Stimulated activated CD8-positive, alpha-beta memory T cell treated with anti-CD3 and anti-CD28 coated beads, Interleukin-15, amount 100 ng/mL, for 1 hour (primary cell): ENCODE measurements at regions not wholly inside any gene's neighbourhood (a gene's known extent, or its start where the extent isn't known, plus 50 kb on each side); places are given as distances from the start of the nearest gene placed in this dataset.

Experiments
- DNase-seq: peaks from one replicate; pipeline ENCODE4 v3.0.0-alpha.2; 2020; ENCODE audit warnings: low read depth

GRCh38 chr13:48891586-48891985, 84.1 kb upstream of the FNDC3A start:
- DNase-seq = no peak

- no peak for DNase-seq
Observed at GRCh38 chr13:48892053-48892687, 83.5 kb upstream of the FNDC3A start.

- DNase-seq = no peak
Observed at GRCh38 chr13:48892688-48893075, 83.0 kb upstream of the FNDC3A start.

GRCh38 chr13:48896312-48896711, 79.4 kb upstream of the FNDC3A start:
- DNase-seq = no peak

GRCh38 chr13:48901781-48902180, 73.9 kb upstream of the FNDC3A start:
- no peak for DNase-seq

- no peak for DNase-seq
Observed at GRCh38 chr13:48902368-48902767, 73.3 kb upstream of the FNDC3A start.

GRCh38 chr13:48904668-48905290, 70.9 kb upstream of the FNDC3A start:
- no peak for DNase-seq

GRCh38 chr13:48906200-48906599, 69.5 kb upstream of the FNDC3A start:
- no peak for DNase-seq

- DNase-seq = no peak
Observed at GRCh38 chr13:48908381-48909055, 67.2 kb upstream of the FNDC3A start.

- no peak for DNase-seq
Observed at GRCh38 chr13:48909056-48909389, 66.7 kb upstream of the FNDC3A start.

- DNase-seq = no peak
Observed at GRCh38 chr13:48910686-48911085, 65.0 kb upstream of the FNDC3A start.

- DNase-seq = no peak
Observed at GRCh38 chr13:48919751-48920150, 56.0 kb upstream of the FNDC3A start.

GRCh38 chr13:48920730-48921129, 55.0 kb upstream of the FNDC3A start:
- no peak for DNase-seq

GRCh38 chr13:48923376-48923775, 52.3 kb upstream of the FNDC3A start:
- no peak for DNase-seq

GRCh38 chr13:48925001-48925400, 50.7 kb upstream of the FNDC3A start:
- DNase-seq = no peak
